ENCODE measurements at regions not wholly inside any gene's neighbourhood (a gene's known extent, or its start where the extent isn't known, plus 50 kb on each side); places are given as distances from the start of the nearest gene placed in this dataset.

DNA sequence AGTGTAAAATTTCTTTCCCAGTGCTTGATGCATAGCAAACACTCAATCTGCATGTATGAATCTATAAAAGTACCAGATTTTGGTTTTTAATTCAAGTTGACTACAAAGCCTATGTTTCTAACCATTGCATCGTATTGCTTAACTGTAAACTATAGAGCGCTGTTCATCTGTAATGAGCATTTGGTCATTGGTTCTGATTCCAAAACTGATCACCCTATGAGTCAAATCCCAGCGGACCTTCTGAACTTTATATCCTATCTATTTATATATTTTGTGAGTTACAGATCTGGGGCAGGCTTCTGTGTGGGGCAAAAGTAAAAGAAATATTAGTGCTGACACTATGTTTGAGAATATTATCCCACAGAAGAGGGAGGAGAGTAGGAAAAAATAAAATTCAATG is 305.7 kb upstream of the TNC start:
- H3K4me2 ChIP-seq = no peak overlapping the region
- no peaks in the 10 kb centered on the region for H3K27me3 ChIP-seq
- no peak overlapping the region for H2AFZ ChIP-seq
- no peak for DNase-seq (ENCODE audit: low spot score)
- no peak overlapping the region for H3K27ac ChIP-seq
- H3K9me2 ChIP-seq (replicated peaks; ENCODE audit: insufficient read depth) = no peaks in the 10 kb centered on the region
- WGBS (ENCODE audit: low lambda C conversion rate, missing lambda C conversion rate) = 78% methylated on average over 3 of the region's 3 CpGs
- TF ChIP-seq, protein P1, sequence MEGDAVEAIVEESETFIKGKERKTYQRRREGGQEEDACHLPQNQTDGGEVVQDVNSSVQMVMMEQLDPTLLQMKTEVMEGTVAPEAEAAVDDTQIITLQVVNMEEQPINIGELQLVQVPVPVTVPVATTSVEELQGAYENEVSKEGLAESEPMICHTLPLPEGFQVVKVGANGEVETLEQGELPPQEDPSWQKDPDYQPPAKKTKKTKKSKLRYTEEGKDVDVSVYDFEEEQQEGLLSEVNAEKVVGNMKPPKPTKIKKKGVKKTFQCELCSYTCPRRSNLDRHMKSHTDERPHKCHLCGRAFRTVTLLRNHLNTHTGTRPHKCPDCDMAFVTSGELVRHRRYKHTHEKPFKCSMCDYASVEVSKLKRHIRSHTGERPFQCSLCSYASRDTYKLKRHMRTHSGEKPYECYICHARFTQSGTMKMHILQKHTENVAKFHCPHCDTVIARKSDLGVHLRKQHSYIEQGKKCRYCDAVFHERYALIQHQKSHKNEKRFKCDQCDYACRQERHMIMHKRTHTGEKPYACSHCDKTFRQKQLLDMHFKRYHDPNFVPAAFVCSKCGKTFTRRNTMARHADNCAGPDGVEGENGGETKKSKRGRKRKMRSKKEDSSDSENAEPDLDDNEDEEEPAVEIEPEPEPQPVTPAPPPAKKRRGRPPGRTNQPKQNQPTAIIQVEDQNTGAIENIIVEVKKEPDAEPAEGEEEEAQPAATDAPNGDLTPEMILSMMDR (IDR thresholded peaks at IDR 0.05; ENCODE audit: poor library complexity) = no peak
- TF ChIP-seq EZH2 (IDR thresholded peaks at IDR 0.05; ENCODE audit: borderline replicate concordance) (no peak), EZH2phosphoT487 (IDR thresholded peaks at IDR 0.05; ENCODE audit: low read depth, severe bottlenecking, unreplicated experiment) (no peak)
- no peaks in the 10 kb centered on the region for H4K20me1 ChIP-seq (ENCODE audit: insufficient read depth, poor library complexity, severe bottlenecking)
- H3K36me3 ChIP-seq (replicated peaks; ENCODE audit: insufficient read depth, low read depth) = no peaks in the 10 kb centered on the region
- H3K4me1 ChIP-seq (ENCODE audit: insufficient read depth) = no peaks in the 10 kb centered on the region
- H3K9me3 ChIP-seq (ENCODE audit: low read depth) = no peaks in the 10 kb centered on the region
- no peaks in the 10 kb centered on the region for H3K79me2 ChIP-seq
- no peak overlapping the region for H3K4me3 ChIP-seq

DNA sequence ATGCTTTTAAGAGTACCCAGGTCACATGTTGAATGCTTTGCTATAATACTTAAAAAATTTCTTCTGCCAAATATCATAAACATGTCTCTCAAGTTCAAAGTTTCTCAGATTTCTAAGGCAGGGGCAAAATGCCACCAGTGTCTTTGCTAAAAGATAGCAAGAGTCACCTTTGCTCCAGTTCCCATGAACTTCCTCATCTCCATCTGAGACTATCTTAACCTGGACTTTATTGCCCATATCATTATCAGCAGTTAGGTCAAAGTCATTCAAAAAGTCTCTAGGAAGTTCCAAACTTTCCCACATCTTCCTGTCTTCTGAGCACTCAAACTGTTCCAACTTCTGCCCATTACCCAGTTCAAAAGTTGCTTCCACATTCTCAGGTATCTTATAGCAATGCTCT is 307.6 kb upstream of the TNC start:
- no peak for DNase-seq (ENCODE audit: low spot score)
- Histone ChIP-seq H3K4me1 (ENCODE audit: insufficient read depth) (no peaks in the 10 kb centered on the region), H3K9me3 (ENCODE audit: low read depth) (no peaks in the 10 kb centered on the region), H3K9me2 (replicated peaks; ENCODE audit: insufficient read depth) (no peaks in the 10 kb centered on the region), H4K20me1 (ENCODE audit: insufficient read depth, poor library complexity, severe bottlenecking) (no peaks in the 10 kb centered on the region), H3K79me2 (no peaks in the 10 kb centered on the region), H3K4me2 (no peak overlapping the region), H3K27me3 (no peaks in the 10 kb centered on the region), H3K27ac (no peak overlapping the region), H2AFZ (no peak overlapping the region), H3K36me3 (replicated peaks; ENCODE audit: insufficient read depth, low read depth) (no peaks in the 10 kb centered on the region), H3K4me3 (no peak overlapping the region)
- TF ChIP-seq, protein P1 (IDR thresholded peaks at IDR 0.05; ENCODE audit: poor library complexity) = no peak
- TF ChIP-seq EZH2 (IDR thresholded peaks at IDR 0.05; ENCODE audit: borderline replicate concordance) (no peak), EZH2phosphoT487 (IDR thresholded peaks at IDR 0.05; ENCODE audit: low read depth, severe bottlenecking, unreplicated experiment) (no peak)

DNA sequence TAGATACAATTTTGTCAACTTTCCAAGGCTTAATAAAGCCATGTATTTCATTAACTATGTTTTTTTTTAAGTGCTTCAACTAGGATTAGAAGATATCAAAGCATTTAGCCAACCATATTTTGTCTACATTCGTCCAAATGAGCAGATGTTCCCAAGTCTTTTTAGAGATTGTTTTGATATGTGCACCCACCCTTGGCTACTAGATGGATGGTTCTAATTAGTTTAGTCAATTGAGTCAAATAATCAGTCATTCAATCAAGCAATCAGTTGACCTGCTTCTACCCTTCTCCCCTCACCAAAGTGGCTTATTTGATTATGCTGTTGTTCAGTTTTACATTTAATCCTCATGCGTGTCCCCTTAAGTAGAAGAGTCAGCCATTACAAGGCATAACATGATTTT is 319.5 kb upstream of the TNC start:
- no peaks in the 10 kb centered on the region for H3K9me2 ChIP-seq (replicated peaks; ENCODE audit: insufficient read depth)
- H3K4me1 ChIP-seq (ENCODE audit: insufficient read depth) = peaks cover 9% of the 10 kb centered on the region
- H3K4me2 ChIP-seq = no peak overlapping the region
- no peaks in the 10 kb centered on the region for H3K36me3 ChIP-seq (replicated peaks; ENCODE audit: insufficient read depth, low read depth)
- no peaks in the 10 kb centered on the region for H3K27me3 ChIP-seq
- no peaks in the 10 kb centered on the region for H3K79me2 ChIP-seq
- no peaks in the 10 kb centered on the region for H4K20me1 ChIP-seq (ENCODE audit: insufficient read depth, poor library complexity, severe bottlenecking)
- H3K4me3 ChIP-seq = no peak overlapping the region
- no peak for DNase-seq (ENCODE audit: low spot score)
- no peak overlapping the region for H2AFZ ChIP-seq
- TF ChIP-seq EZH2phosphoT487 (IDR thresholded peaks at IDR 0.05; ENCODE audit: low read depth, severe bottlenecking, unreplicated experiment) = no peak
- no peak for TF ChIP-seq EZH2 (IDR thresholded peaks at IDR 0.05; ENCODE audit: borderline replicate concordance)
- TF ChIP-seq, protein P1 (IDR thresholded peaks at IDR 0.05; ENCODE audit: poor library complexity) = no peak
- 88% methylated on average over 2 of the region's 2 CpGs for WGBS (ENCODE audit: low lambda C conversion rate, missing lambda C conversion rate)
- H3K9me3 ChIP-seq (ENCODE audit: low read depth) = no peaks in the 10 kb centered on the region
- H3K27ac ChIP-seq = no peak overlapping the region

DNA sequence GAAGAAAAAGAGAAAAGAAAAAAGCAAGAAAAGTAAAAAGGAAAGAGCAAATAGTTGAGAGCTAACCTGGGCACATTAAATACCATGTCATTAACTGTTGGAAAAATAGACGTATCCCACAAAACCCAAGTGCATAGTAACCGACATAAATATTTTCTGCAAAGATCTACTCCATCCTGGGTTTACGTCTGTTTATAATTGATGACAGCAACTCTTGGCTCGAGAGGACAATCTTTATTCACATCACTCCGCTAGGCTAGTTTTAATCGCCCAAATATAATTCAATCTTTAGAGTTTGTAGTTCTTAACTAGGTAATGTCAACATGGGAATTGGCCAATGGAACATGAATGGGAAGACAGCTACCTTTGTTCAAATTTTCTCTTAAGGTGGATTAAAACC is 321.7 kb upstream of the TNC start:
- Histone ChIP-seq H3K4me2 (no peak overlapping the region), H3K9me2 (replicated peaks; ENCODE audit: insufficient read depth) (no peaks in the 10 kb centered on the region), H2AFZ (no peak overlapping the region), H3K79me2 (no peaks in the 10 kb centered on the region), H3K9me3 (ENCODE audit: low read depth) (no peaks in the 10 kb centered on the region), H3K36me3 (replicated peaks; ENCODE audit: insufficient read depth, low read depth) (no peaks in the 10 kb centered on the region), H3K4me3 (no peak overlapping the region), H3K27ac (no peak overlapping the region), H3K27me3 (no peaks in the 10 kb centered on the region), H4K20me1 (ENCODE audit: insufficient read depth, poor library complexity, severe bottlenecking) (no peaks in the 10 kb centered on the region), H3K4me1 (ENCODE audit: insufficient read depth) (peaks cover 9% of the 10 kb centered on the region)
- TF ChIP-seq EZH2phosphoT487 (IDR thresholded peaks at IDR 0.05; ENCODE audit: low read depth, severe bottlenecking, unreplicated experiment) = no peak
- TF ChIP-seq, protein P1 (IDR thresholded peaks at IDR 0.05; ENCODE audit: poor library complexity) = no peak
- DNase-seq (ENCODE audit: low spot score) = no peak
- WGBS (ENCODE audit: low lambda C conversion rate, missing lambda C conversion rate) = 59% methylated on average over 6 of the region's 6 CpGs
